ENCODE measurements at regions not wholly inside any gene's neighbourhood (a gene's known extent, or its start where the extent isn't known, plus 50 kb on each side); places are given as distances from the start of the nearest gene placed in this dataset.
A peak's percentile ranks its signal among the peaks of the same experiment; 100 is the strongest.
"Not testable (repeated sequence)": the region's sequence is repeated elsewhere in the genome, so short reads cannot be mapped to it uniquely, and the experiment has no call there.

- DNase-seq (ENCODE audit: low spot score) = no peak
Measured at GRCh38 chr12:4191642-4192041, 81.9 kb upstream of the CCND2 start.

GRCh38 chr12:4191149-4191548 is 82.4 kb upstream of the CCND2 start:
- DNase-seq (ENCODE audit: low spot score) = no peak

GRCh38 chr12:4190366-4191063 is 83.0 kb upstream of the CCND2 start:
- no peak for DNase-seq (ENCODE audit: low spot score)

GRCh38 chr12:4189721-4190120 is 83.8 kb upstream of the CCND2 start:
- DNase-seq (ENCODE audit: low spot score) = no peak

GRCh38 chr12:4187916-4188315 is 85.6 kb upstream of the CCND2 start:
- no peak for DNase-seq (ENCODE audit: low spot score)

GRCh38 chr12:4187315-4187714 is 86.2 kb upstream of the CCND2 start:
- DNase-seq (ENCODE audit: low spot score) = not testable (repeated sequence)

GRCh38 chr12:4178424-4179170 is 95.0 kb upstream of the CCND2 start:
- DNase-seq (ENCODE audit: low spot score) = no peak

- DNase-seq (ENCODE audit: low spot score) = peak; percentile 17
Measured at GRCh38 chr12:4177262-4177661, 96.3 kb upstream of the CCND2 start.

GRCh38 chr12:4176168-4176567 is 97.4 kb upstream of the CCND2 start:
- no peak for DNase-seq (ENCODE audit: low spot score)

GRCh38 chr12:4174417-4174816 is 99.1 kb upstream of the CCND2 start:
- peak; percentile 48 for DNase-seq (ENCODE audit: low spot score)

GRCh38 chr12:4172999-4173398 is 100.6 kb upstream of the CCND2 start:
- no peak for DNase-seq (ENCODE audit: low spot score)

GRCh38 chr12:4171742-4172141 is 101.8 kb upstream of the CCND2 start:
- no peak for DNase-seq (ENCODE audit: low spot score)

- DNase-seq (ENCODE audit: low spot score) = peak; percentile 11
Measured at GRCh38 chr12:4169959-4170358, 103.6 kb upstream of the CCND2 start.

GRCh38 chr12:4169531-4169930 is 104.0 kb upstream of the CCND2 start:
- DNase-seq (ENCODE audit: low spot score) = no peak

GRCh38 chr12:4168036-4168435 is 105.5 kb upstream of the CCND2 start:
- DNase-seq (ENCODE audit: low spot score) = no peak

GRCh38 chr12:4164559-4165558 is 108.7 kb upstream of the CCND2 start:
- no peak for DNase-seq (ENCODE audit: low spot score)

- no peak for DNase-seq (ENCODE audit: low spot score)
Measured at GRCh38 chr12:4164188-4164558, 109.4 kb upstream of the CCND2 start.

GRCh38 chr12:4161718-4162117 is 111.8 kb upstream of the CCND2 start:
- no peak for DNase-seq (ENCODE audit: low spot score)

GRCh38 chr12:4160314-4161040 is 113.1 kb upstream of the CCND2 start:
- DNase-seq (ENCODE audit: low spot score) = no peak

- DNase-seq (ENCODE audit: low spot score) = no peak
Measured at GRCh38 chr12:4159851-4160250, 113.7 kb upstream of the CCND2 start.

GRCh38 chr12:4158306-4158705 is 115.3 kb upstream of the CCND2 start:
- no peak for DNase-seq (ENCODE audit: low spot score)

GRCh38 chr12:4157122-4157521 is 116.4 kb upstream of the CCND2 start:
- DNase-seq (ENCODE audit: low spot score) = no peak

Data from globus pallidus (tissue), 1 donor.